ENCODE measurements at regions not wholly inside any gene's neighbourhood (a gene's known extent, or its start where the extent isn't known, plus 50 kb on each side); places are given as distances from the start of the nearest gene placed in this dataset.

DNA sequence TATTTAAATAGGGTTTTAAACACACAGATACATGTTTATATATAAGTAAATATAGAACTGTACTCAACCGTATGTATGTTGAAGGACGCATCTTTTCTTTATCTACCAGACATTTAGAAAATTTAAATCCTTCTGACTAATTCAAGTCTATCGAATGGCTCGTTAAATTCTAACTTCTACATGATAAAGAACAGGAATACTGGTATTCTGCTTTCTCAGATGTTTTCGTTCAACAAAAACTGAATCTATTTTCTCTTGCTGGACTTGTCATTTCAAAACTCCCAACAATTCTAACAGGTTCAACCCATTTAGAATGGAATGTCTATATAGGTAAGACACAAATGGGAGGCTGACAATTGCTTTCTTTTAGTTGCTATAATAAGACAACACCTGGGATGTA is 978.3 kb upstream of the ADGRL3 start:
- TF ChIP-seq ZNF232 (CRISPR knock-in tag; IDR thresholded peaks at IDR 0.05) = no peak
- TF ChIP-seq, protein P1, sequence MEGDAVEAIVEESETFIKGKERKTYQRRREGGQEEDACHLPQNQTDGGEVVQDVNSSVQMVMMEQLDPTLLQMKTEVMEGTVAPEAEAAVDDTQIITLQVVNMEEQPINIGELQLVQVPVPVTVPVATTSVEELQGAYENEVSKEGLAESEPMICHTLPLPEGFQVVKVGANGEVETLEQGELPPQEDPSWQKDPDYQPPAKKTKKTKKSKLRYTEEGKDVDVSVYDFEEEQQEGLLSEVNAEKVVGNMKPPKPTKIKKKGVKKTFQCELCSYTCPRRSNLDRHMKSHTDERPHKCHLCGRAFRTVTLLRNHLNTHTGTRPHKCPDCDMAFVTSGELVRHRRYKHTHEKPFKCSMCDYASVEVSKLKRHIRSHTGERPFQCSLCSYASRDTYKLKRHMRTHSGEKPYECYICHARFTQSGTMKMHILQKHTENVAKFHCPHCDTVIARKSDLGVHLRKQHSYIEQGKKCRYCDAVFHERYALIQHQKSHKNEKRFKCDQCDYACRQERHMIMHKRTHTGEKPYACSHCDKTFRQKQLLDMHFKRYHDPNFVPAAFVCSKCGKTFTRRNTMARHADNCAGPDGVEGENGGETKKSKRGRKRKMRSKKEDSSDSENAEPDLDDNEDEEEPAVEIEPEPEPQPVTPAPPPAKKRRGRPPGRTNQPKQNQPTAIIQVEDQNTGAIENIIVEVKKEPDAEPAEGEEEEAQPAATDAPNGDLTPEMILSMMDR (IDR thresholded peaks at IDR 0.05) = no peak
- TF ChIP-seq NR3C1 (CRISPR knock-in tag; conservative IDR thresholded peaks at IDR 0.05; ENCODE audit: low read depth) = no peak
- TF ChIP-seq, protein P2, sequence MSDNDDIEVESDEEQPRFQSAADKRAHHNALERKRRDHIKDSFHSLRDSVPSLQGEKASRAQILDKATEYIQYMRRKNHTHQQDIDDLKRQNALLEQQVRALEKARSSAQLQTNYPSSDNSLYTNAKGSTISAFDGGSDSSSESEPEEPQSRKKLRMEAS (CRISPR knock-in tag; IDR thresholded peaks at IDR 0.05) = no peak
- TF ChIP-seq NFATC4 (CRISPR knock-in tag; IDR thresholded peaks at IDR 0.05) = no peak
- TF ChIP-seq ESRRA (CRISPR knock-in tag; IDR thresholded peaks at IDR 0.05; ENCODE audit: borderline replicate concordance) = no peak
- TF ChIP-seq, protein P3, sequence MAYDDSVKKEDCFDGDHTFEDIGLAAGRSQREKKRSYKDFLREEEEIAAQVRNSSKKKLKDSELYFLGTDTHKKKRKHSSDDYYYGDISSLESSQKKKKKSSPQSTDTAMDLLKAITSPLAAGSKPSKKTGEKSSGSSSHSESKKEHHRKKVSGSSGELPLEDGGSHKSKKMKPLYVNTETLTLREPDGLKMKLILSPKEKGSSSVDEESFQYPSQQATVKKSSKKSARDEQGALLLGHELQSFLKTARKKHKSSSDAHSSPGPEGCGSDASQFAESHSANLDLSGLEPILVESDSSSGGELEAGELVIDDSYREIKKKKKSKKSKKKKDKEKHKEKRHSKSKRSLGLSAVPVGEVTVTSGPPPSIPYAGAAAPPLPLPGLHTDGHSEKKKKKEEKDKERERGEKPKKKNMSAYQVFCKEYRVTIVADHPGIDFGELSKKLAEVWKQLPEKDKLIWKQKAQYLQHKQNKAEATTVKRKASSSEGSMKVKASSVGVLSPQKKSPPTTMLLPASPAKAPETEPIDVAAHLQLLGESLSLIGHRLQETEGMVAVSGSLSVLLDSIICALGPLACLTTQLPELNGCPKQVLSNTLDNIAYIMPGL (CRISPR knock-in tag; IDR thresholded peaks at IDR 0.05) = no peak
- TF ChIP-seq, protein P4, sequence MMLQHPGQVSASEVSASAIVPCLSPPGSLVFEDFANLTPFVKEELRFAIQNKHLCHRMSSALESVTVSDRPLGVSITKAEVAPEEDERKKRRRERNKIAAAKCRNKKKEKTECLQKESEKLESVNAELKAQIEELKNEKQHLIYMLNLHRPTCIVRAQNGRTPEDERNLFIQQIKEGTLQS (CRISPR knock-in tag; conservative IDR thresholded peaks at IDR 0.05) = no peak
- TF ChIP-seq SP1 (CRISPR knock-in tag; conservative IDR thresholded peaks at IDR 0.05) = no peak

Measured in WTC11 (cell line).